ENCODE measurements at regions not wholly inside any gene's neighbourhood (a gene's known extent, or its start where the extent isn't known, plus 50 kb on each side); places are given as distances from the start of the nearest gene placed in this dataset.

- peaks cover 0 to 18% of the 10 kb centered on the region in 2 donors for H3K4me1 ChIP-seq (replicated peaks in 1 of 2)
- TF ChIP-seq POLR2A (IDR thresholded peaks at IDR 0.05) (no peak), CTCF (IDR thresholded peaks at IDR 0.05) (no peak)
- no peaks in the 10 kb centered on the region for H3K36me3 ChIP-seq (replicated peaks in 1 of 2)
- DNase-seq, result peak in 2 of 7 donors; percentile 21 to 48
- H3K27ac ChIP-seq, result no peak overlapping the region
- no peaks in the 10 kb centered on the region for H3K27me3 ChIP-seq
- WGBS, 4 donors, result 74 to 86% (median 83%) methylated on average over 13 to 20 of the region's 20 CpGs
- intact Hi-C loops (cut with DNase I), result no loop called here
- H3K9me3 ChIP-seq (replicated peaks in 1 of 3), result no peaks in the 10 kb centered on the region
- H3K4me3 ChIP-seq, result no peak overlapping the region
Measured at GRCh38 chr15:99440551-99441443, 125.0 kb upstream of the MEF2A start.

DNA sequence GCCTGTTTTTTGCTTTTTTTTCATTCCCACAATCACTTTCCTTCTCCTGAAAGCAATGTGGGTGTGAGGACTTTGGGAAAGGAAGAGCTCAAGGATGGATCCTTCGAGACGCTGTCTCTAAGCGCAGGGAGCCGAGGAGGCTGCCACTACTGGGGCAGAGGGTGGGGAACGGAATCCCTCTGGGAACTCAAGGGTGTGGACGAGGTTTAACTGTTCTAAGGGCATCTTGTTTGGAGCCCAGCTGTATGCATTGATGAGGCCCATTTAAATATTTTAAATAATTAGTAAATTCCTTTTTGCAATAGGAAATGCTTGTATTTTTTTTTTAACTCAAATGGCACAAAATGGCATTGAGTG is 124.4 kb upstream of the MEF2A start:
- no peak for DNase-seq
- H3K4me3 ChIP-seq, result no peak overlapping the region
- no peaks in the 10 kb centered on the region for H3K9me3 ChIP-seq (replicated peaks in 1 of 3)
- WGBS, 4 donors, result 73 to 91% (median 84%) methylated on average over 6 of the region's 6 CpGs
- intact Hi-C loops (cut with DNase I), result no loop called here
- TF ChIP-seq POLR2A (IDR thresholded peaks at IDR 0.05) (no peak), CTCF (IDR thresholded peaks at IDR 0.05) (no peak)
- no peak overlapping the region for H3K27ac ChIP-seq
- H3K36me3 ChIP-seq (replicated peaks in 1 of 2), result no peaks in the 10 kb centered on the region
- H3K4me1 ChIP-seq (replicated peaks in 1 of 2), result peaks cover 0 to 17% of the 10 kb centered on the region in 2 donors
- H3K27me3 ChIP-seq, result no peaks in the 10 kb centered on the region

GRCh38 chr15:99441871-99442251 is 123.9 kb upstream of the MEF2A start:
- Histone ChIP-seq H3K36me3 (replicated peaks in 1 of 2) (no peaks in the 10 kb centered on the region), H3K27me3 (peaks cover under 1% of the 10 kb centered on the region), H3K9me3 (replicated peaks in 1 of 3) (no peaks in the 10 kb centered on the region), H3K27ac (peak overlapping the region in 1 of 5 donors; percentile 73), H3K4me3 (no peak overlapping the region), H3K4me1 (replicated peaks in 1 of 2) (peaks cover 0 to 17% of the 10 kb centered on the region in 2 donors)
- WGBS, 4 donors, result 77 to 92% (median 84%) methylated on average over 3 of the region's 3 CpGs
- peak in 1 of 7 donors; percentile 29 for DNase-seq
- intact Hi-C loops (cut with DNase I), result no loop called here
- TF ChIP-seq CTCF (IDR thresholded peaks at IDR 0.05) (no peak), POLR2A (IDR thresholded peaks at IDR 0.05) (no peak)

GRCh38 chr15:99442252-99442897 is 123.4 kb upstream of the MEF2A start:
- H3K9me3 ChIP-seq (replicated peaks in 1 of 3), result no peaks in the 10 kb centered on the region
- no peak overlapping the region for H3K4me3 ChIP-seq
- H3K36me3 ChIP-seq (replicated peaks in 1 of 2), result no peaks in the 10 kb centered on the region
- peaks cover 0 to 17% of the 10 kb centered on the region in 2 donors for H3K4me1 ChIP-seq (replicated peaks in 1 of 2)
- H3K27ac ChIP-seq, result peak overlapping the region in 1 of 5 donors; percentile 73
- WGBS, 4 donors, result 48 to 57% (median 51%) methylated on average over 13 to 14 of the region's 14 CpGs
- peaks cover 6% of the 10 kb centered on the region for H3K27me3 ChIP-seq
- DNase-seq, result peak in 4 of 7 donors; percentile 36 to 71 (median 52)
- TF ChIP-seq POLR2A (IDR thresholded peaks at IDR 0.05), result no peak
- intact Hi-C loops (cut with DNase I), result no loop called here
